Esophagus squamous epithelium (tissue), 5 donors: ENCODE measurements at regions not wholly inside any gene's neighbourhood (a gene's known extent, or its start where the extent isn't known, plus 50 kb on each side); places are given as distances from the start of the nearest gene placed in this dataset.

Source experiments
- DNase-seq: peaks from one replicate; lab custom pipeline; 2025; lab: John Stamatoyannopoulos, UW
- H3K27ac ChIP-seq, 4 donors: fragments of 200-600 bp; sonication (generic); one replicate each; pipeline ENCODE4 v1.5.1; 2016 to 2019; ENCODE audit warnings: mild to moderate bottlenecking in 1 of 4
- H3K27me3 ChIP-seq, 4 donors: fragments of 200-600 bp; sonication (generic); 1 replicate in 3 of 4; 2 replicates in 1 of 4; pipeline versions ENCODE4 v1.5.1 to v1.6.0; 2017 to 2021; ENCODE audit warnings: antibody characterized with exemption in 1 of 4
- H3K36me3 ChIP-seq, 3 donors: fragments of 200-600 bp; sonication (generic); one replicate each; pipeline ENCODE4 v1.5.1; 2016 to 2019
- H3K4me1 ChIP-seq, 3 donors: fragments of 200-600 bp; sonication (generic); one replicate each; pipeline ENCODE4 v1.5.1; 2017 to 2019
- H3K4me3 ChIP-seq, 4 donors: fragments of 200-600 bp; sonication (generic); 1 replicate in 3 of 4; 2 replicates in 1 of 4; pipeline ENCODE4 v1.5.1; 2016 to 2019; ENCODE audit warnings: mild to moderate bottlenecking in 2 of 4, moderate library complexity in 1 of 4
- H3K9me3 ChIP-seq, 3 donors: fragments of 200-600 bp; sonication (generic); one replicate each; pipeline ENCODE4 v1.5.1; 2016 to 2019
- POLR2A ChIP-seq, 4 donors: fragments of 450-650 bp; IDR thresholded peaks; one replicate each; pipeline ENCODE4 v1.6.1; 2017; ENCODE audit warnings: antibody characterized with exemption in 4 of 4, mild to moderate bottlenecking in 4 of 4, moderate library complexity in 3 of 4
- WGBS, 2 donors: methylation state at CpG; one replicate each; pipeline ENCODE4 v1.1.5; 2018; 5-methylcytosine and 5-hydroxymethylcytosine counted together
- intact Hi-C: fragments of 100-400 bp; cut with DNase I; formaldehyde crosslinking; loops from one replicate; pipeline ENCODE4 v1.15.0; 2022
- TF ChIP-seq, protein P1 (sequence below), 6 experiments: fragments of 450-650 bp in 4 of 6; fragments of 200-600 bp in 2 of 6; sonication (generic) in 2 of 6; IDR thresholded peaks; one replicate each; pipeline ENCODE4 v1.5.1; 2016 to 2019; ENCODE audit warnings: antibody characterized with exemption in 6 of 6, mild to moderate bottlenecking in 4 of 6, moderate library complexity in 4 of 6
- donor health status: DM: yes; HTN: yes; CAD: no.

DNA sequence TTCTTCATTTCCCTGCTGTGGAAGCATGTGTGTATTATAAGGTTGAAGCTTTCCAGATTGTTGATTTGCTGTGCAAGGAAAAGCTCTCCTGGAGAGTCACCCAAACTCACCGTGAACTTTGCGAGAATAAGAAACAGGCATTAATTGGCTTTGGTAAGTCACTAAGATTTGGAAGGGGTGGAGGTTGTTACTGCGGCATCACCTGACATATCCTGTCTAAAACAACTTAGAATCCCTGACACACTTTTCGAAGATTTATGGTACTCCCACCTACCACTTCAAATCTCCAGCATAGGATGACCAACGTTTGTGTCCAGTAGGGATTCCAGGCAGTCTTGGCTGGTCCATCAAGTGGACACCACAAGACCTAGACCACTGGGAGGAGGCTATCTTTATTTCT is 518.3 kb downstream of the MN1 start:
- intact Hi-C loops, result no loop called here
- H3K9me3 ChIP-seq, result peaks cover 0 to 4% (median 0%) of the 10 kb centered on the region in 3 donors
- H3K4me3 ChIP-seq, result no peak overlapping the region
- H3K27ac ChIP-seq, result no peak overlapping the region
- 85 to 91% methylated on average over 5 of the region's 5 CpGs for WGBS, 2 donors
- TF ChIP-seq, protein P1, sequence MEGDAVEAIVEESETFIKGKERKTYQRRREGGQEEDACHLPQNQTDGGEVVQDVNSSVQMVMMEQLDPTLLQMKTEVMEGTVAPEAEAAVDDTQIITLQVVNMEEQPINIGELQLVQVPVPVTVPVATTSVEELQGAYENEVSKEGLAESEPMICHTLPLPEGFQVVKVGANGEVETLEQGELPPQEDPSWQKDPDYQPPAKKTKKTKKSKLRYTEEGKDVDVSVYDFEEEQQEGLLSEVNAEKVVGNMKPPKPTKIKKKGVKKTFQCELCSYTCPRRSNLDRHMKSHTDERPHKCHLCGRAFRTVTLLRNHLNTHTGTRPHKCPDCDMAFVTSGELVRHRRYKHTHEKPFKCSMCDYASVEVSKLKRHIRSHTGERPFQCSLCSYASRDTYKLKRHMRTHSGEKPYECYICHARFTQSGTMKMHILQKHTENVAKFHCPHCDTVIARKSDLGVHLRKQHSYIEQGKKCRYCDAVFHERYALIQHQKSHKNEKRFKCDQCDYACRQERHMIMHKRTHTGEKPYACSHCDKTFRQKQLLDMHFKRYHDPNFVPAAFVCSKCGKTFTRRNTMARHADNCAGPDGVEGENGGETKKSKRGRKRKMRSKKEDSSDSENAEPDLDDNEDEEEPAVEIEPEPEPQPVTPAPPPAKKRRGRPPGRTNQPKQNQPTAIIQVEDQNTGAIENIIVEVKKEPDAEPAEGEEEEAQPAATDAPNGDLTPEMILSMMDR (IDR thresholded peaks at IDR 0.05), result no peak
- TF ChIP-seq POLR2A (IDR thresholded peaks at IDR 0.05), result no peak
- peaks cover 0 to 19% (median 0%) of the 10 kb centered on the region in 3 donors for H3K4me1 ChIP-seq
- no peak for DNase-seq
- peaks cover 0 to 9% (median 0%) of the 10 kb centered on the region in 4 donors for H3K27me3 ChIP-seq
- H3K36me3 ChIP-seq, result no peaks in the 10 kb centered on the region

DNA sequence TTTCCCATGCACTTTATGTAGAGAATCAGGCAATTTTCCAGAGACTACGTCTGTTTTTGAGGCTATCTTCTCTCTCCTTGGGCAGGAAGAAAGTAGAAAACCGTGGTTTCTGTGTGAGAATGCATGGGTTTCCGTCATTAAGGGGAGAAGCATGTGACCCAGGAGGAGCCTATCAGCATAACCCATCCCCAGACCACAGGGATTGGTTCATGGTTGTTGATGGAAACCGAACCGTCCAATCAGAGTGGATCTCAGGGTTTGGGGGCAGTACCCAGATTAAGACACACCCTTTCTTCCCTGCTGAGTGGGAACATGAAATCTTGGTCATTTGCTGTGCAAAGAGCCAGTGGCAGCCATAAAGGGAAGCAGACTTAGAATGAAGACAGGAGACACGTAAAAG is 517.8 kb downstream of the MN1 start:
- Histone ChIP-seq H3K27ac (no peak overlapping the region), H3K4me1 (peaks cover 0 to 14% (median 0%) of the 10 kb centered on the region in 3 donors), H3K27me3 (peaks cover 0 to 4% (median 0%) of the 10 kb centered on the region in 4 donors), H3K4me3 (no peak overlapping the region), H3K36me3 (no peaks in the 10 kb centered on the region), H3K9me3 (peaks cover 0 to 4% (median 0%) of the 10 kb centered on the region in 3 donors)
- intact Hi-C loops, result no loop called here
- no peak for DNase-seq
- WGBS, 2 donors, result 82 to 88% methylated on average over 4 to 6 of the region's 6 CpGs
- TF ChIP-seq, protein P1 (IDR thresholded peaks at IDR 0.05), result no peak
- TF ChIP-seq POLR2A (IDR thresholded peaks at IDR 0.05), result no peak

DNA sequence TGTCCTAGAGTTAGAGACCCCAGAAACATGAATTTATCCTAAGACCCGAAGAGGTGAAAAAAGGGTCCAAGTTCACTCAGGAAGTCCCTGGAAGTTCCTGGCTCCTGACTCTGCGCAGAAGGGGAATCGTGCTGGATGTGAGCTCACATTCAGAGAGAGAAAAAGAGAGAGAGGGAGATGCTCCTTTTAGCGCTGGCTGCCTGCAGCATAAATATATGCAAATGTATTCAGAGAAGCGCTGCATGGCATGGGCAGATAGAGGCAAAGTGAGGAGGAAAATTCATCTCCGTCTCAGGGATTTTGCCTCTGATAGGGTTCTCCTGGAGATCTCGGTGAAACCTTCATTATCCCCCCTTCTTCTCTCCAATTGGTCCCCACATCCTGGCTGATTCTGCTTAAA is 517.2 kb downstream of the MN1 start:
- peaks cover 0 to 8% (median 0%) of the 10 kb centered on the region in 3 donors for H3K4me1 ChIP-seq
- DNase-seq, result no peak
- TF ChIP-seq POLR2A (IDR thresholded peaks at IDR 0.05), result no peak
- TF ChIP-seq, protein P1 (IDR thresholded peaks at IDR 0.05), result no peak
- WGBS, 2 donors, result 83 to 91% methylated on average over 7 of the region's 7 CpGs
- H3K36me3 ChIP-seq, result no peaks in the 10 kb centered on the region
- intact Hi-C loops, result no loop called here
- H3K4me3 ChIP-seq, result no peak overlapping the region
- no peak overlapping the region for H3K27ac ChIP-seq
- no peaks in the 10 kb centered on the region for H3K27me3 ChIP-seq
- peaks cover 0 to 4% (median 0%) of the 10 kb centered on the region in 3 donors for H3K9me3 ChIP-seq

DNA sequence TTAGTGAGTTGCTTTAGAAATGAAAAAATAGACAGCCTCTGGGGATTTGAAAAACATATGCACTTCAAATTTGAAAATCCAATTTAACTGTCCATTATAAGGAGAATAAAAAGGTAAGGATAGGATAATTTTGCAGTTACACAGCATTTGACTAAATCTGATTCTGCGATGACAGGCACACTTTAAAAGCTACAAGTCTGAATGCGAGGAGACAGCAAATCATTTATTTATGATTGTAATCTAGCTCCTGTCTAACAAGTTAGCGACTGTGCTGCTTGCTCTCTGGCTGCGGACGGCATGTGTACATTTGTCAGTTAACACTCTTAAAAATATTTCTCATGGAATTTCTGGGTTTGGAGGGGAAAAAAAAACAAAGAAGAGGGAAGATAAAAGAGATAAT is 514.8 kb downstream of the MN1 start:
- WGBS, 2 donors, result 62 to 83% methylated on average over 5 of the region's 5 CpGs
- Histone ChIP-seq H3K9me3 (peaks cover 0 to 4% (median 0%) of the 10 kb centered on the region in 3 donors), H3K36me3 (no peaks in the 10 kb centered on the region), H3K4me3 (no peak overlapping the region), H3K27me3 (no peaks in the 10 kb centered on the region), H3K4me1 (no peaks in the 10 kb centered on the region), H3K27ac (no peak overlapping the region)
- TF ChIP-seq, protein P1 (IDR thresholded peaks at IDR 0.05), result no peak
- DNase-seq, result no peak
- intact Hi-C loops, result no loop called here

DNA sequence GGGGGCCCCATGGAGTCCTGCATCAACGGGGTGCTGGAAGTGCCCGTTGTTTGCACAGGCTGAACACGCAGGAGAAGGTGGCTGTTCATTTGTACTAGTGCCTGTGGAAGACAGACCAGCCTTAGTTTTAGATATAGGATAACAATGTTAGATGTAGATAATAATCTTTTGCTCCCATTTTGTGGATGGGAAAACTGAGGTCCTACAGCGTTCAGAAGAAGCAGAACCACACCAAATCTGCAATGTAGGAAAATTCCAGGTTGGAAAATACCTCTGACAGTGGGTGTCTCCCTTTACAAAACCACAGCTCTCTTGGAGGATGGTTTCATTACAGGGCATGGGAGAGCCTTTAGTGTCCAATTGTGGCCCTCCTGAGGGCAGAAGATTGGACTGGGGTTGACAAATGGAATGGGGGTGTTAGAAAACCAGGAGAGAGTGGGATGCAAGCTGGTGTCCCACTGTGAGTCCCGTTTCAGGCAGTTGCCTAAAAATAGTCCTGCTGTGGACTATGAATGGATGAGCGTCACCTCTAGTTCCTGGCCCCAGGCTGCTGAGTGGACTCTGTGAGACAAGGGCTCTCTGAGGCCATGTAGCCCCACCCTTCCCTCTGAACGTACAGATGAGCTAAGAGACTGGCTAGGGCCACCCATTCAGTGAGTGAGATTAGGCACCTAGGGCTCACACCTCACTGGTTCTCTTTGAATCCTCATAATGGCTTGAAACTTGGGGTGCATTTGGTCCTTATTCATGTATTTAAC is 508.8 kb downstream of the MN1 start:
- Histone ChIP-seq H3K9me3 (no peaks in the 10 kb centered on the region), H3K36me3 (no peaks in the 10 kb centered on the region), H3K27ac (no peak overlapping the region), H3K4me1 (peaks cover 0 to 7% (median 0%) of the 10 kb centered on the region in 3 donors), H3K27me3 (peaks cover 0 to 27% (median 0%) of the 10 kb centered on the region in 4 donors), H3K4me3 (no peak overlapping the region)
- intact Hi-C loops, result no loop called here
- WGBS, 2 donors, result 68 to 76% methylated on average over 7 of the region's 7 CpGs
- TF ChIP-seq, protein P1 (IDR thresholded peaks at IDR 0.05), result no peak
- no peak for TF ChIP-seq POLR2A (IDR thresholded peaks at IDR 0.05)
- no peak for DNase-seq
